ENCODE measurements at regions not wholly inside any gene's neighbourhood (a gene's known extent, or its start where the extent isn't known, plus 50 kb on each side); places are given as distances from the start of the nearest gene placed in this dataset.
"Not testable (repeated sequence)": the region's sequence is repeated elsewhere in the genome, so short reads cannot be mapped to it uniquely, and the experiment has no call there.

DNA sequence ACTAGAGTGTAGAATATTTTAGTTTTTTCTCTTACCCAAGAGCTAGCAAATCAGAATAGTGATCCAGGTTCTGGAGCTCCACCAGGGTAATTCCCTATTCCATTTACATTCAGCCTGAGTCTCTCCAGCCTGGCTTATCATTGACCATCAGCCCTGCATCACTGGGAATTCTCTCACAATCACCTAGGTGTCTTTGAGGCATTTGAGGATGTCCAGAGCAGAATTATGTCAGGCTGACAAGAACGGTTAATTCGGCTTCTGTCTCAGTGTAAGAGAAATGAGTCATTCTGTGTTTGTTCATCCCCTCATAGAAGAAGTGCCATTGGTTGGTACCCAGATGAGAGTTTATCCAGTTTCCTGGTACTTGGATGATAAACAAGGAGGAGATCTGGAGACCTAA lies 180.5 kb downstream of the ZNF737 start:
- DNase-seq, result no peak

DNA sequence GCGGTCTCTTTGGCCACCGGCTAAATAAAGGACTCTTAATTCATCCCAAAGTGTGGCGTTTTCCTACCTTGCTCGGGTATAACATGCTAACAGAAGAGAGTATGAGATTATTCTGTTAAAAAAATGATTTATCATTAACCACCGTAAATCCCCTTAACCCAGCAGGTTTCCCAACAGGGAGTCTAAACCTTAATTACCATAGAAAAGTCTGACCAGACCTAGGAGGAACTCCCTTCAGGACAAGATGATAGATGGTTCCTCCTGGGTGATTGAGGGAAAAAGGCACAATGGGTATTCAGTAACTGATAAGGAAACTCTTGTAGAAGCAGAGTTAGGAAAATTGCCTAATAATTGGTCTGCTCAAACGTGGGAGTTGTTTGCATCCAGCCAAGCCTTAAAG lies 193.7 kb downstream of the ZNF737 start:
- no peak for DNase-seq

- DNase-seq, result not testable (repeated sequence)
Measured at GRCh38 chr19:20371304-20371703, 194.3 kb downstream of the ZNF737 start.

DNA sequence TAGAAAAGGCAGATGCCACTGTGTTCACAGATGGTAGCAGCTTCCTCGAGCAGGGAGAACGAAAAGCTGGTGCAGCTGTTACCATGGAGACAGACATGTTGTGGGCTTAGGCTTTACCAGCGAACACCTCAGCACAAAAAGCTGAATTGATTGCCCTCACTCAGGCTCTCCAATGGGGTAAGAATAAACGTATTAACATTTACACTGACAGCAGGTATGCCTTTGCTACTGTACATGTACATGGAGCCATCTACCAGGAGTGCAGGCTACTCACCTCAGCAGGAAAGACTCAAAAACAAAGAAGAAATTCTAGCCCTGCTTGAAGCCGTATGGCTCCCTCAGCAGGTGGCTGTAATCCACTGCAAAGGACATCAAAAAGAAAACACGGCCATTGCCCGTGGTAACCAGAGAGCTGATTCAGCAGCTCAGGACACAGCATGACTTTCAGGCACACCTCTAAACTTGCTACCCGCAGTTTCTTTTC lies 197.7 kb downstream of the ZNF737 start:
- peak; percentile 3 for DNase-seq

GRCh38 chr19:20365146-20365545 lies 198.1 kb downstream of the ZNF486 start:
- no peak for DNase-seq

GRCh38 chr19:20359933-20360720 lies 193.1 kb downstream of the ZNF486 start:
- DNase-seq, result no peak

DNA sequence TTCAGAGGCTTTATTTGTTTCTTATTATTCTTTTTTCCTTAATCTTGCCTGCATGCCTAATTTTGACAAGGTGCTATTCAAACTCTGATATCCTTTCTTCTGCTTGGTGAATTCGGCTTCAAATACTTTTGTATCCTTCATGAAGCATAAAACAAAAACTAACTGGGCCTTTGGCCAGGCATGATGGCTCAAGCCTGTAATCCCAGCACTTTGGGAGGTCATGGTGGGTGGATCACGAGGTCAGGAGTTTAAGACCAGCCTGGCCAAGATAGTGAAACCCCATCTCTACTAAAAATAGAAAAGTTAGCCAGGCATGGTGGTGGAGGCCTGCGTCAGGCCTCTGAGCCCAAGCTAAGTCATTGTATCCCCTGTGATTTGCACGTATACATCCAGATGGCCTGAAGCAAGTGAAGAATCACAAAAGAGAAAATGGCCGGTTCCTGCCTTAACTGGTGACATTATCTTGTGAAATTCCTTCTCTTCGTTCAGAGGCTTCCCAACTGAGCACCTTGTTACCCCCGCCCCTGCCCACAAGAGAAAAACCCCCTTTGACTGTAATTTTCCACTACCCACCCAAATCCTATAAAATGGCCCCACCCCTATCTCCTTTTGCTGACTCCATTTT lies 191.9 kb downstream of the ZNF486 start:
- not testable (repeated sequence) for DNase-seq

- DNase-seq, result no peak
Measured at GRCh38 chr19:20357921-20358320, 190.9 kb downstream of the ZNF486 start.

- DNase-seq, result no peak
Measured at GRCh38 chr19:20351244-20351643, 184.2 kb downstream of the ZNF486 start.

DNA sequence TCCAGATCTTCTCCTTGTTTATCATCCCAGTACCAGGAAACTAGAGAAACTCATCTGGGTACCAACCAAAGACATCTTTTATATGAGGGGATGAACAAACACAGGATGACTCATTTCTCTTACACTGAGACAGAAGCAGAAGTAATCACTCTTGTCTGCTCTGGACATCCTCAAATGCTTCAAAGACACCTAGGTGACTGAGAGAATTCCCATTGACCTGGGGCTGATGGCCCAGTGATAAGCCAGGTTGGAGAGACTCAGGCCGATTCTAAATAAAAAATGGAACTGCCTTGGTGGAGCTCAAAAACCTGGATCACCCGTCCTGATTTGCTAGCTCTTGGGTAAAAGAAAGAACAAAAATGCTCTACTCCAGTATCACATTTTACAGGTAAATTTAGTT lies 182.2 kb downstream of the ZNF486 start:
- DNase-seq, result no peak

DNA sequence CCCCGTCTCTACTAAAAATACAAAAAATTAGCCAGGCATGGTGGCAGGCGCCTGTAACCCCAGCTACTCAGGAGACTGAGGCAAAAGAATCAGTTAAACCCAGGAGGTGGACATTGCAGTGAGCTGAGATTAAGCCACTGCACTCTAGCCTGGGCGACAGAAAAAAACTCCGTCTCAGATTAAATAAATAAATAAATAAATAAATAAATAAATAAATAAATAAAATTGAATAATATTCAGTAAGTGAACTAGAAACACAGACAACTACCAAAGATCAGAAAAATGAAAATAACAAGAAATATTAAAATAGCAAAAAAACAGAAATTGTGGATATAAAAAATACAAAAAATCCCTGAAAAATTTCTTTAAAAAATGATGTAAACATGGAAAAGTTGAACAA lies 172.4 kb downstream of the ZNF486 start:
- no peak for DNase-seq

DNA sequence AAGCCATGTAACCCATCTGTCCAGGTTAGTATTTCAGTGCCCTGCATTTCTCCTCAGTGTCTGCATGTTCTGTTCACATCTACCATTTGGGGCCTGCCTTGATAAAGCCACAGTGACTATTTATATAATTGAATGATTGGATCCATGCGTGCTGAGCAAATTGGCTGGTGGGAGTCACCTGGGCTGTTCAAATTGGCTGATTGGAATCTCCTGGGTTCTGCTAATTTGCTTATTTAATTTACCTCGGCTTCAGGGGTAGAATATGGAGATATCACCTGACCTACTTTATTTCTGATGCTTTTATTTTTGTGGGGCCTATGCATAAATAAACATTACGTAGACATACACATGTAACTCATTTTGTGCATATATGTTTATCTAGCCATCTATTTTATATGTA lies 167.7 kb downstream of the ZNF486 start:
- DNase-seq, result no peak

DNA sequence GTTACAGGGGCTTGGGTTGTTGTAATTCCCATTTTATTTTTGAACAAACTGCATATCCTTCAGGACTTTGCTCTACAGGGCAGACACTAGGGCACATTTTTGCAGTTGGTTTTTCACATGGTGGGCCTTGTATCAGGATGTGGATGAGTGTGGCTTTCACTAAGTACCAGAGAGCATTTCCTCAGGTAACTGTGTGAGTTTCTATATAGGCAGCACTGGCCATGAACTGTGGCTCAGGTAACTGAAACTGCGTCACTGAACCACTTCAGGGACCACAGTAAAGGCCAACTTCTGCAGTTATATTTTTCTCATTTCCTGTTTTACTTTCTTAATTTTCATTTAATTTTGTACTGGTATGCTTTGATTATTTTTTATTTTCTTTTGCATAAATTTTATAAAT lies 166.5 kb downstream of the ZNF486 start:
- DNase-seq, result no peak

- no peak for DNase-seq
Measured at GRCh38 chr19:20325151-20325550, 158.1 kb downstream of the ZNF486 start.

GRCh38 chr19:20321139-20321763 lies 154.2 kb downstream of the ZNF486 start:
- DNase-seq, result no peak

GRCh38 chr19:20320191-20320590 lies 153.2 kb downstream of the ZNF486 start:
- no peak for DNase-seq

GRCh38 chr19:20318616-20319015 lies 151.6 kb downstream of the ZNF486 start:
- no peak for DNase-seq

DNA sequence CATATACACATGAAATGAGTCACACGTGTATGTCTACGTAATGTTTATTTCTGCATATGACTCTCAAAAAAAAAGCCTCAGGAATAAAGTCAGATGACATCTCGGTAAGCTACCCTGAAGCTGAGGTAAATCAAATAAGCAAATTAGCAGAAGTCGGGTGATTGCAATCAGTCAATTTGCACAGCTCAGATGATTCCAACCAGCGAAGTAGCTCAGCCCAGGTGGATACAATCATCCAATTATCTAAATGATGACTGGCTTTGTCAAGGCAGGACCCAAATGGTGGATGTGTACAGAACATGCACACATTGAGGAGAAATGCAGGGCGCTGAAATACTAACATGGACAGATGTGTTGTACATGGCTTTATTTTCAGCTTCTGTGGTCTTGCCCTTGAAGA lies 148.5 kb downstream of the ZNF486 start:
- no peak for DNase-seq

- no peak for DNase-seq
Measured at GRCh38 chr19:20313894-20314293, 146.9 kb downstream of the ZNF486 start.

DNA sequence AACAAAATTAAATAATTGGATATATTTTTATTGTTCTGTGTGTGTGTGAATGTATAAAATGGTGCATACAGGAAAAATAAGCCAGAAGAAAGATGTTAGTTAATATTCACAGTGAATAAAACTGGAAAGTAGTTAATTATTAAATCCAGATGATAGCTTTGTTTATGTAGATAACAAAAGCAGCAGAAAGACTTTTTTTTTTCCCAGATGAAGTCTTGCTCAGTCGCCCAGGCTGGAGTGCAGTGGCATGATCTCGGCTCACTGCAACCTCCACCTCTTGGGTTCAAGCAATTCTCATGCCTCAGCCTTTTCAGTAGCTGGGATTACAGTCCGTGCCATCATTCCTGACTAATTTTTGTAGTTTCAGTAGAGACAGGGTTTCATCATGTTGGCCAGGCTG lies 140.1 kb downstream of the ZNF486 start:
- DNase-seq, result no peak

- DNase-seq, result not testable (repeated sequence)
Measured at GRCh38 chr19:20296314-20296713, 129.3 kb downstream of the ZNF486 start.

- DNase-seq, result no peak
Measured at GRCh38 chr19:20294181-20294580, 127.2 kb downstream of the ZNF486 start.

DNA sequence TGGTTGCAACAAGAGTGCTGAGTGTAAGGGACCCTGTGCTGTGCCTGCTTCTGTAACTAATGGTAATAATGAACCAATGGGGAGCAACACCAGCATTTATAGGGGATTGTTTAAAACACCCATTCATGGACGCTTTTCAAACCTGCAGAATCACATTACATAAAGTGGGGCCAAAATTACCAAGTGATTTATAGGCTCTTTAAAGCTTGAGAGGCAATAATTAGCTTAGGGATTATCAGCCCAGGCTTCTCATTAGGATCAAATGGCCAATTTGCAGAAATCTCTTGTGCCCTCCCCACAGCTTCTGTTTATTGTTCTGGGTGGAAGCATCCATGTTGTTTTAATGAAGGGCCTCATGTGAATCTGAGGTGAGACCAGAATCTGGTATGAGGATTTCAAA lies 125.5 kb downstream of the ZNF486 start:
- DNase-seq, result not testable (repeated sequence)

- DNase-seq, result no peak
Measured at GRCh38 chr19:20289186-20289585, 122.2 kb downstream of the ZNF486 start.

Data from DMS153 (cell line).